HEK293T (cell line): ENCODE measurements at regions not wholly inside any gene's neighbourhood (a gene's known extent, or its start where the extent isn't known, plus 50 kb on each side); places are given as distances from the start of the nearest gene placed in this dataset.

Experiments used
- CTCF ChIA-PET: fragments of 350-600 bp; formaldehyde crosslinking; extraction: SDS; loops from one replicate; lab custom pipeline; 2021; ENCODE audit warnings: antibody characterized with exemption, inconsistent platforms; lab: Yijun Ruan, JAX
- POLR2A ChIA-PET: fragments of 350-600 bp; formaldehyde crosslinking; extraction: SDS; loops from one replicate; lab custom pipeline; 2020; ENCODE audit warnings: antibody characterized with exemption, inconsistent platforms; lab: Yijun Ruan, JAX
- DNase-seq: peaks from one replicate; pipeline ENCODE4 v3.0.0; 2012; ENCODE audit warnings: mixed read lengths; ENCODE audit errors: extremely low spot score
- ARNT ChIP-seq: fragments of 450-650 bp; IDR thresholded peaks from 2 replicates; pipeline ENCODE4 v1.6.1; 2017; ENCODE audit warnings: mild to moderate bottlenecking
- BHLHE40 ChIP-seq: fragments of 450-650 bp; IDR thresholded peaks from 2 replicates; pipeline ENCODE4 v1.6.1; 2016; ENCODE audit warnings: mild to moderate bottlenecking, moderate library complexity, borderline replicate concordance
- CTBP1 ChIP-seq: fragments of 450-650 bp; IDR thresholded peaks from 2 replicates; pipeline ENCODE4 v1.6.1; 2016; ENCODE audit warnings: borderline replicate concordance
- ELF4 ChIP-seq: fragments of 450-650 bp; IDR thresholded peaks from 2 replicates; pipeline ENCODE4 v1.6.1; 2017; ENCODE audit warnings: antibody characterized with exemption
- FOXA1 ChIP-seq: fragments of 450-650 bp; IDR thresholded peaks from 2 replicates; pipeline ENCODE4 v1.6.1; 2016; ENCODE audit warnings: mild to moderate bottlenecking
- FOXK2 ChIP-seq: fragments of 450-650 bp; IDR thresholded peaks from 2 replicates; pipeline ENCODE4 v1.6.1; 2016; ENCODE audit warnings: mild to moderate bottlenecking
- FOXM1 ChIP-seq: fragments of 450-650 bp; IDR thresholded peaks from 2 replicates; pipeline ENCODE4 v1.6.1; 2017; ENCODE audit warnings: mild to moderate bottlenecking, borderline replicate concordance
- HDGF ChIP-seq: fragments of 450-650 bp; IDR thresholded peaks from 2 replicates; pipeline ENCODE4 v1.6.1; 2017; ENCODE audit warnings: antibody characterized with exemption, borderline replicate concordance
- L3MBTL2 ChIP-seq: fragments of 450-650 bp; conservative IDR thresholded peaks from 2 replicates; pipeline ENCODE4 v1.6.1; 2016; ENCODE audit warnings: mild to moderate bottlenecking
- LEF1 ChIP-seq: fragments of 450-650 bp; IDR thresholded peaks from 2 replicates; pipeline ENCODE4 v1.6.1; 2017; ENCODE audit warnings: mild to moderate bottlenecking, borderline replicate concordance
- NFRKB ChIP-seq: fragments of 450-650 bp; IDR thresholded peaks from 2 replicates; pipeline ENCODE4 v1.6.1; 2016; ENCODE audit warnings: mild to moderate bottlenecking, moderate library complexity
- PKNOX1 ChIP-seq: fragments of 450-650 bp; IDR thresholded peaks from 2 replicates; pipeline ENCODE4 v1.6.1; 2016
- SP1 ChIP-seq: fragments of 450-650 bp; IDR thresholded peaks from 2 replicates; pipeline ENCODE4 v1.6.1; 2017
- SUZ12 ChIP-seq: fragments of 450-650 bp; IDR thresholded peaks from 2 replicates; pipeline ENCODE4 v1.6.1; 2016; ENCODE audit warnings: mild to moderate bottlenecking
- TARDBP ChIP-seq: fragments of 450-650 bp; IDR thresholded peaks from 2 replicates; pipeline ENCODE4 v1.6.1; 2016
- ZNF384 ChIP-seq: fragments of 450-650 bp; IDR thresholded peaks from 2 replicates; pipeline ENCODE4 v1.6.1; 2016

GRCh38 chr18:28399781-28400362 is 222.9 kb upstream of the CDH2 start:
- ChIA-PET POLR2A (no interaction called here), CTCF (no interaction called here)
- TF ChIP-seq ELF4 = no peak
- no peak for TF ChIP-seq L3MBTL2
- TF ChIP-seq ARNT = no peak
- no peak for TF ChIP-seq ZNF384
- TF ChIP-seq PKNOX1 = no peak
- TF ChIP-seq HDGF = no peak
- TF ChIP-seq FOXM1 = no peak
- no peak for TF ChIP-seq FOXK2
- TF ChIP-seq NFRKB = no peak
- no peak for TF ChIP-seq LEF1
- no peak for TF ChIP-seq CTBP1
- TF ChIP-seq TARDBP = no peak
- TF ChIP-seq BHLHE40 = no peak
- no peak for TF ChIP-seq FOXA1
- no peak for TF ChIP-seq SUZ12
- TF ChIP-seq SP1 = no peak
- no peak for DNase-seq

- no peak for DNase-seq
- ChIA-PET POLR2A (no interaction called here), CTCF (no interaction called here)
- TF ChIP-seq FOXM1 = no peak
- no peak for TF ChIP-seq ARNT
- TF ChIP-seq ZNF384 = no peak
- TF ChIP-seq L3MBTL2 = no peak
- TF ChIP-seq SUZ12 = no peak
- TF ChIP-seq FOXA1 = no peak
- TF ChIP-seq SP1 = no peak
- TF ChIP-seq BHLHE40 = no peak
- TF ChIP-seq FOXK2 = no peak
- TF ChIP-seq TARDBP = no peak
- TF ChIP-seq HDGF = no peak
- no peak for TF ChIP-seq PKNOX1
- TF ChIP-seq LEF1 = no peak
- TF ChIP-seq CTBP1 = no peak
- no peak for TF ChIP-seq NFRKB
Measured at GRCh38 chr18:28398471-28398870, 221.5 kb upstream of the CDH2 start.

- DNase-seq = no peak
- ChIA-PET POLR2A (no interaction called here), CTCF (no interaction called here)
- no peak for TF ChIP-seq FOXM1
- TF ChIP-seq FOXK2 = no peak
- no peak for TF ChIP-seq HDGF
- TF ChIP-seq LEF1 = no peak
- no peak for TF ChIP-seq CTBP1
- no peak for TF ChIP-seq BHLHE40
- TF ChIP-seq TARDBP = no peak
- TF ChIP-seq ELF4 = no peak
- TF ChIP-seq NFRKB = no peak
- TF ChIP-seq ARNT = no peak
- TF ChIP-seq PKNOX1 = no peak
- TF ChIP-seq FOXA1 = no peak
- no peak for TF ChIP-seq ZNF384
- no peak for TF ChIP-seq SUZ12
- no peak for TF ChIP-seq L3MBTL2
- TF ChIP-seq SP1 = no peak
Measured at GRCh38 chr18:28390022-28390421, 213.1 kb upstream of the CDH2 start.

GRCh38 chr18:28382215-28382879 is 205.4 kb upstream of the CDH2 start:
- TF ChIP-seq NFRKB = no peak
- no peak for TF ChIP-seq ARNT
- TF ChIP-seq SUZ12 = no peak
- no peak for TF ChIP-seq PKNOX1
- TF ChIP-seq FOXA1 = no peak
- no peak for TF ChIP-seq ZNF384
- TF ChIP-seq FOXK2 = no peak
- TF ChIP-seq HDGF = no peak
- no peak for TF ChIP-seq SP1
- no peak for TF ChIP-seq FOXM1
- no peak for TF ChIP-seq L3MBTL2
- TF ChIP-seq BHLHE40 = no peak
- TF ChIP-seq CTBP1 = no peak
- CTCF ChIA-PET = no interaction called here
- POLR2A ChIA-PET = no interaction called here
- DNase-seq = no peak

GRCh38 chr18:28372186-28372585 is 195.3 kb upstream of the CDH2 start:
- CTCF ChIA-PET = no interaction called here
- no peak for DNase-seq
- POLR2A ChIA-PET = no interaction called here
- no peak for TF ChIP-seq PKNOX1
- no peak for TF ChIP-seq ARNT
- TF ChIP-seq FOXA1 = no peak
- TF ChIP-seq SUZ12 = no peak
- no peak for TF ChIP-seq LEF1
